Hematopoietic multipotent progenitor cell treated with erythropoietin and hydrocortisone succinate and interleukin-3 and kit ligand, for 6 days (in vitro differentiated cells): ENCODE measurements at regions not wholly inside any gene's neighbourhood (a gene's known extent, or its start where the extent isn't known, plus 50 kb on each side); places are given as distances from the start of the nearest gene placed in this dataset.
A peak's percentile ranks its signal among the peaks of the same experiment; 100 is the strongest.

Experiments used
- DNase-seq: peaks from one replicate; pipeline ENCODE4 v3.0.0-alpha.2; 2015

- DNase-seq = no peak
Measured at GRCh38 chr14:65879248-65880009, 466.9 kb downstream of the FUT8 start.

- no peak for DNase-seq
Measured at GRCh38 chr14:65880507-65880906, 468.0 kb downstream of the FUT8 start.

- no peak for DNase-seq
Measured at GRCh38 chr14:65881642-65882041, 469.1 kb downstream of the FUT8 start.

GRCh38 chr14:65888677-65889076 lies 476.1 kb downstream of the FUT8 start:
- peak; percentile 47 for DNase-seq

- DNase-seq = no peak
Measured at GRCh38 chr14:65892315-65892714, 479.8 kb downstream of the FUT8 start.

GRCh38 chr14:65900164-65900563 lies 487.6 kb downstream of the FUT8 start:
- DNase-seq = no peak

- DNase-seq = no peak
Measured at GRCh38 chr14:65901595-65901994, 489.1 kb downstream of the FUT8 start.

- no peak for DNase-seq
Measured at GRCh38 chr14:65904988-65905387, 492.5 kb downstream of the FUT8 start.

- no peak for DNase-seq
Measured at GRCh38 chr14:65906344-65906743, 493.8 kb downstream of the FUT8 start.

GRCh38 chr14:65906948-65907347 lies 494.4 kb downstream of the FUT8 start:
- DNase-seq = no peak

GRCh38 chr14:65910108-65910786 lies 497.7 kb downstream of the FUT8 start:
- DNase-seq = no peak

GRCh38 chr14:65915125-65915524 lies 502.6 kb downstream of the FUT8 start:
- DNase-seq = no peak

- no peak for DNase-seq
Measured at GRCh38 chr14:65916055-65916454, 503.5 kb downstream of the FUT8 start.

GRCh38 chr14:65920996-65921395 lies 508.5 kb downstream of the FUT8 start:
- DNase-seq = no peak

- DNase-seq = no peak
Measured at GRCh38 chr14:65922142-65922541, 509.6 kb downstream of the FUT8 start.

GRCh38 chr14:65926504-65926903 lies 514.0 kb downstream of the FUT8 start:
- DNase-seq = no peak

GRCh38 chr14:65926935-65927700 lies 514.6 kb downstream of the FUT8 start:
- DNase-seq = peak; percentile 37

- peak; percentile 7 for DNase-seq
Measured at GRCh38 chr14:65927931-65928356, 515.4 kb downstream of the FUT8 start.

GRCh38 chr14:65928995-65929394 lies 516.5 kb downstream of the FUT8 start:
- DNase-seq = no peak

GRCh38 chr14:65933400-65934069 lies 521.0 kb downstream of the FUT8 start:
- DNase-seq = no peak

- no peak for DNase-seq
Measured at GRCh38 chr14:65934070-65934435, 521.5 kb downstream of the FUT8 start.

- no peak for DNase-seq
Measured at GRCh38 chr14:65936342-65936975, 523.9 kb downstream of the FUT8 start.
